ENCODE measurements at regions not wholly inside any gene's neighbourhood (a gene's known extent, or its start where the extent isn't known, plus 50 kb on each side); places are given as distances from the start of the nearest gene placed in this dataset.

- no peak for DNase-seq (ENCODE audit: low read depth)
Observed at GRCh38 chr15:61480863-61481262, 251.8 kb upstream of the RORA start.

- DNase-seq (ENCODE audit: low read depth), result no peak
Observed at GRCh38 chr15:61480295-61480694, 251.2 kb upstream of the RORA start.

- DNase-seq (ENCODE audit: low read depth), result peak; percentile 27
Observed at GRCh38 chr15:61479613-61480012, 250.5 kb upstream of the RORA start.

- DNase-seq (ENCODE audit: low read depth), result no peak
Observed at GRCh38 chr15:61476741-61477140, 247.6 kb upstream of the RORA start.

- DNase-seq (ENCODE audit: low read depth), result no peak
Observed at GRCh38 chr15:61474796-61475195, 245.7 kb upstream of the RORA start.

GRCh38 chr15:61467823-61468222 lies 238.7 kb upstream of the RORA start:
- no peak for DNase-seq (ENCODE audit: low read depth)

- DNase-seq (ENCODE audit: low read depth), result peak; percentile 6
Observed at GRCh38 chr15:61459785-61460707, 230.9 kb upstream of the RORA start.

- DNase-seq (ENCODE audit: low read depth), result no peak
Observed at GRCh38 chr15:61457050-61457733, 228.1 kb upstream of the RORA start.

- DNase-seq (ENCODE audit: low read depth), result no peak
Observed at GRCh38 chr15:61449186-61449702, 220.1 kb upstream of the RORA start.

- no peak for DNase-seq (ENCODE audit: low read depth)
Observed at GRCh38 chr15:61447981-61448380, 218.9 kb upstream of the RORA start.

GRCh38 chr15:61444585-61444984 lies 215.5 kb upstream of the RORA start:
- DNase-seq (ENCODE audit: low read depth), result no peak

- no peak for DNase-seq (ENCODE audit: low read depth)
Observed at GRCh38 chr15:61442821-61443220, 213.7 kb upstream of the RORA start.

- DNase-seq (ENCODE audit: low read depth), result no peak
Observed at GRCh38 chr15:61441891-61442290, 212.8 kb upstream of the RORA start.

- no peak for DNase-seq (ENCODE audit: low read depth)
Observed at GRCh38 chr15:61426466-61426865, 197.4 kb upstream of the RORA start.

GRCh38 chr15:61425934-61426333 lies 196.8 kb upstream of the RORA start:
- no peak for DNase-seq (ENCODE audit: low read depth)

- no peak for DNase-seq (ENCODE audit: low read depth)
Observed at GRCh38 chr15:61422773-61423172, 193.7 kb upstream of the RORA start.

- no peak for DNase-seq (ENCODE audit: low read depth)
Observed at GRCh38 chr15:61421938-61422337, 192.8 kb upstream of the RORA start.

- no peak for DNase-seq (ENCODE audit: low read depth)
Observed at GRCh38 chr15:61421470-61421869, 192.4 kb upstream of the RORA start.

GRCh38 chr15:61420546-61420945 lies 191.4 kb upstream of the RORA start:
- DNase-seq (ENCODE audit: low read depth), result no peak

- DNase-seq (ENCODE audit: low read depth), result no peak
Observed at GRCh38 chr15:61415617-61416120, 186.6 kb upstream of the RORA start.

GRCh38 chr15:61411902-61412510 lies 182.9 kb upstream of the RORA start:
- no peak for DNase-seq (ENCODE audit: low read depth)

- DNase-seq (ENCODE audit: low read depth), result no peak
Observed at GRCh38 chr15:61410662-61411061, 181.6 kb upstream of the RORA start.
